ENCODE measurements at regions not wholly inside any gene's neighbourhood (a gene's known extent, or its start where the extent isn't known, plus 50 kb on each side); places are given as distances from the start of the nearest gene placed in this dataset.

- POLR2A ChIA-PET, result no interaction called here
- CTCF ChIA-PET, result interaction anchor here (0.6 to 1.3 kb wide), 4 partner anchors 9 to 999 kb away, joined by 3 to 4 read pairs (median 3); no protein-coding TSS in a partner anchor
- H3K36me3 Mint-ChIP-seq (ENCODE audit: insufficient read depth, unreplicated experiment), result no peaks in the 10 kb centered on the region
- H3K9me3 Mint-ChIP-seq (ENCODE audit: unreplicated experiment), result no peaks in the 10 kb centered on the region
- no peak for DNase-seq (ENCODE audit: unreplicated experiment)
- TF ChIP-seq CTCF (IDR thresholded peaks at IDR 0.05; ENCODE audit: unreplicated experiment), result no peak
- no peak overlapping the region for H3K4me3 Mint-ChIP-seq (ENCODE audit: unreplicated experiment)
- no peaks in the 10 kb centered on the region for H3K4me1 Mint-ChIP-seq (ENCODE audit: insufficient read depth, unreplicated experiment)
- no TSS peak for BruUV-seq (replicated peaks)
- H3K27ac Mint-ChIP-seq (ENCODE audit: low read depth, unreplicated experiment), result no peak overlapping the region
- no peaks in the 10 kb centered on the region for H3K27me3 Mint-ChIP-seq (ENCODE audit: insufficient read depth, unreplicated experiment)
- intact Hi-C loops (cut with micrococcal nuclease), result no loop called here
These were observed 282.1 kb downstream of the RPS6KC1 start for GRCh38 chr1:213333121-213333520.

- no TSS peak for BruUV-seq (replicated peaks)
- no peak for DNase-seq (ENCODE audit: unreplicated experiment)
- POLR2A ChIA-PET, result interaction anchor here (0.5 to 1.2 kb wide), 3 partner anchors 13 to 567 kb away, joined by 3 to 4 read pairs (median 3); no protein-coding TSS in a partner anchor
- Mint-ChIP-seq H3K9me3 (ENCODE audit: unreplicated experiment) (no peaks in the 10 kb centered on the region), H3K4me1 (ENCODE audit: insufficient read depth, unreplicated experiment) (no peaks in the 10 kb centered on the region), H3K27me3 (ENCODE audit: insufficient read depth, unreplicated experiment) (no peaks in the 10 kb centered on the region), H3K36me3 (ENCODE audit: insufficient read depth, unreplicated experiment) (no peaks in the 10 kb centered on the region), H3K27ac (ENCODE audit: low read depth, unreplicated experiment) (no peak overlapping the region), H3K4me3 (ENCODE audit: unreplicated experiment) (no peak overlapping the region)
- CTCF ChIA-PET, result interaction anchor here (0.6 to 1.5 kb wide), 4 partner anchors 13 to 998 kb away, joined by 3 to 5 read pairs (median 4); no protein-coding TSS in a partner anchor
- no peak for TF ChIP-seq CTCF (IDR thresholded peaks at IDR 0.05; ENCODE audit: unreplicated experiment)
- intact Hi-C loops (cut with micrococcal nuclease), result no loop called here
These were observed 284.0 kb downstream of the RPS6KC1 start for GRCh38 chr1:213335084-213335483.

DNA sequence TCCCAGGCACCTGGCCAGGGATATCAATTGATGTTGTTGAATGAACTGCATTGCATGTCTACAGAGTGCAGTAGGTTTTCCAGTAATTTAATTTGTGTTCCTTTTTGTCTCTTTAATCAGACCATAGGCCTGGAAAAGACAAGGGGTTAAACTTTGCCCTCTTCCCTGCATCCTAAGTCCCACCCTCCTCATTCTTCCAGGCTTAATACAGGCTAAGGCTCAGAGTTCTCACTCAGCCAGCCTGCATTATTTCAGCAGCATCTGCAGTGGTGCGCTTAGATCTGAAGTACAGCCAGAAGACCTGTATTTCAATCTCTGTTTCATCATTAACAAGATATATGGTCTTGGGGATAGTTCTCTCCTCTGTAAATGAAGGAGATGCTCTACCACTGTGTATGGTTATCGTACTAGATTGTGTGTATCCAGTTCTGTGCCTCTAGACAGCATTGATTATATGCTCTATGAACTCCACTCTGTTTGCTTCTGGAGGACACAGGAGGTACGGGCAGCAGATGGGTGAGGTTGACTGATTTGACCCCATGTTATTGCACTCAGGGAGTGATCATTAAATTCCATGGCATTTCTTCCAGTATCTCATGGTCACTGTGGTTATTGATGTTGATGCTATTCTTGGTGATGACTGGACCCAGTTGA, 286.1 kb downstream of the RPS6KC1 start:
- Mint-ChIP-seq H3K36me3 (ENCODE audit: insufficient read depth, unreplicated experiment) (no peaks in the 10 kb centered on the region), H3K4me1 (ENCODE audit: insufficient read depth, unreplicated experiment) (no peaks in the 10 kb centered on the region), H3K27ac (ENCODE audit: low read depth, unreplicated experiment) (no peak overlapping the region), H3K4me3 (ENCODE audit: unreplicated experiment) (no peak overlapping the region), H3K9me3 (ENCODE audit: unreplicated experiment) (no peaks in the 10 kb centered on the region), H3K27me3 (ENCODE audit: insufficient read depth, unreplicated experiment) (no peaks in the 10 kb centered on the region)
- no TSS peak for BruUV-seq (replicated peaks)
- CTCF ChIA-PET, result no interaction called here
- DNase-seq (ENCODE audit: unreplicated experiment), result no peak
- POLR2A ChIA-PET, result no interaction called here
- intact Hi-C loops (cut with micrococcal nuclease), result no loop called here
- TF ChIP-seq CTCF (IDR thresholded peaks at IDR 0.05; ENCODE audit: unreplicated experiment), result no peak

GRCh38 chr1:213340593-213340992, 289.6 kb downstream of the RPS6KC1 start:
- BruUV-seq (replicated peaks), result no TSS peak
- no peak overlapping the region for H3K27ac Mint-ChIP-seq (ENCODE audit: low read depth, unreplicated experiment)
- H3K9me3 Mint-ChIP-seq (ENCODE audit: unreplicated experiment), result no peaks in the 10 kb centered on the region
- ChIA-PET CTCF (interaction anchor here (0.6 to 1.2 kb wide), 3 partner anchors 10 to 221 kb away, joined by 3 read pairs; no protein-coding TSS in a partner anchor), POLR2A (no interaction called here)
- no peaks in the 10 kb centered on the region for H3K4me1 Mint-ChIP-seq (ENCODE audit: insufficient read depth, unreplicated experiment)
- H3K4me3 Mint-ChIP-seq (ENCODE audit: unreplicated experiment), result no peak overlapping the region
- no peak for DNase-seq (ENCODE audit: unreplicated experiment)
- H3K27me3 Mint-ChIP-seq (ENCODE audit: insufficient read depth, unreplicated experiment), result no peaks in the 10 kb centered on the region
- intact Hi-C loops (cut with micrococcal nuclease), result no loop called here
- no peak for TF ChIP-seq CTCF (IDR thresholded peaks at IDR 0.05; ENCODE audit: unreplicated experiment)
- H3K36me3 Mint-ChIP-seq (ENCODE audit: insufficient read depth, unreplicated experiment), result no peaks in the 10 kb centered on the region

All from MCF 10A (cell line).